T-cell (primary cell): ENCODE measurements at regions not wholly inside any gene's neighbourhood (a gene's known extent, or its start where the extent isn't known, plus 50 kb on each side); places are given as distances from the start of the nearest gene placed in this dataset.

ENCODE experiments used
- ATAC-seq, 4 experiments: fragments of 200-7000 bp in 3 of 4; fragments of 150-1000 bp in 1 of 4; cut with Tn5 transposase; replicated peaks in 1 of 4; 1 replicate in 3 of 4; 2 replicates in 1 of 4; pipeline ENCODE4 v1.10.0; 2021; ENCODE audit warnings: moderate library complexity in 3 of 4, mild to moderate bottlenecking in 2 of 4, moderate number of reproducible peaks in 1 of 4
- CTCF ChIA-PET, 2 donors: fragments of 300-600 bp; sonication (Branson Sonifier 250); formaldehyde crosslinking; loops; one replicate each; lab custom pipeline; 2022; ENCODE audit warnings: antibody characterized with exemption in 2 of 2; lab: Charles Lee
- POLR2A ChIA-PET, 2 donors: fragments of 300-600 bp; sonication (Branson Sonifier 250); formaldehyde crosslinking; loops; one replicate each; lab custom pipeline; 2022; ENCODE audit warnings: antibody characterized with exemption in 2 of 2; lab: Charles Lee
- DNase-seq, 35 experiments: peaks; one replicate each; pipeline versions ENCODE4 v3.0.0 to v3.0.0-alpha.2; 2013 to 2023
- H3K27ac ChIP-seq: one replicate; pipeline ENCODE4 v1.5.1; 2013; ENCODE audit warnings: low read length
- H3K27me3 ChIP-seq, 2 experiments: replicated peaks in 1 of 2; 1 replicate in 1 of 2; 2 replicates in 1 of 2; pipeline versions ENCODE4 v1.6.1 to v1.7.0; 2013; ENCODE audit warnings: low read length in 1 of 2, mixed read lengths in 1 of 2; ENCODE audit not compliant: control insufficient read depth in 2 of 2, insufficient read depth in 2 of 2; ENCODE audit errors: extremely low read depth in 1 of 2
- H3K36me3 ChIP-seq, 2 donors: 1 replicate in 1 of 2; 2 replicates in 1 of 2; pipeline versions ENCODE4 v1.6.1 to v1.7.0; 2013; ENCODE audit warnings: low read length in 1 of 2; ENCODE audit not compliant: control insufficient read depth in 2 of 2, insufficient read depth in 1 of 2; ENCODE audit errors: extremely low read depth in 1 of 2
- H3K4me1 ChIP-seq, 2 experiments: 1 replicate in 1 of 2; 2 replicates in 1 of 2; pipeline versions ENCODE4 v1.6.1 to v1.7.0; 2013; ENCODE audit warnings: low read length in 2 of 2, mixed read lengths in 1 of 2; ENCODE audit not compliant: insufficient read depth in 2 of 2, control insufficient read depth in 1 of 2; ENCODE audit errors: extremely low read depth in 1 of 2
- H3K4me3 ChIP-seq, 2 donors: 1 replicate in 1 of 2; 2 replicates in 1 of 2; pipeline versions ENCODE4 v1.5.1 to v1.7.0; 2013; ENCODE audit warnings: mild to moderate bottlenecking in 2 of 2, low read length in 1 of 2, moderate library complexity in 1 of 2; ENCODE audit not compliant: control insufficient read depth in 1 of 2; ENCODE audit errors: extremely low read depth in 1 of 2
- H3K9me3 ChIP-seq: 2 replicates; pipeline ENCODE4 v1.7.0; 2013
- H3K27ac Mint-ChIP-seq, 2 donors: one replicate each; pipeline ENCODE4 v1.8.0; 2020 to 2021; ENCODE audit warnings: mild to moderate bottlenecking in 2 of 2, mixed read lengths in 2 of 2
- H3K27me3 Mint-ChIP-seq, 2 donors: one replicate each; pipeline ENCODE4 v1.8.0; 2021 to 2022; ENCODE audit warnings: mixed read lengths in 2 of 2
- H3K36me3 Mint-ChIP-seq: one replicate; pipeline ENCODE4 v1.8.0; 2021; ENCODE audit warnings: mixed read lengths
- H3K4me1 Mint-ChIP-seq, 3 donors: one replicate each; pipeline ENCODE4 v1.8.0; 2020 to 2022; ENCODE audit warnings: mixed read lengths in 3 of 3, mild to moderate bottlenecking in 1 of 3
- H3K4me3 Mint-ChIP-seq, 3 donors: one replicate each; pipeline ENCODE4 v1.8.0; 2020 to 2022; ENCODE audit warnings: mild to moderate bottlenecking in 3 of 3, mixed read lengths in 3 of 3, moderate library complexity in 3 of 3
- H3K9me3 Mint-ChIP-seq, 3 donors: one replicate each; pipeline ENCODE4 v1.8.0; 2020 to 2022; ENCODE audit warnings: mixed read lengths in 3 of 3
- WGBS: methylation state at CpG from one replicate; pipeline ENCODE4 v1.1.5; 2013; ENCODE audit warnings: missing lambda C conversion rate; ENCODE audit not compliant: insufficient coverage; 5-methylcytosine and 5-hydroxymethylcytosine counted together

DNA sequence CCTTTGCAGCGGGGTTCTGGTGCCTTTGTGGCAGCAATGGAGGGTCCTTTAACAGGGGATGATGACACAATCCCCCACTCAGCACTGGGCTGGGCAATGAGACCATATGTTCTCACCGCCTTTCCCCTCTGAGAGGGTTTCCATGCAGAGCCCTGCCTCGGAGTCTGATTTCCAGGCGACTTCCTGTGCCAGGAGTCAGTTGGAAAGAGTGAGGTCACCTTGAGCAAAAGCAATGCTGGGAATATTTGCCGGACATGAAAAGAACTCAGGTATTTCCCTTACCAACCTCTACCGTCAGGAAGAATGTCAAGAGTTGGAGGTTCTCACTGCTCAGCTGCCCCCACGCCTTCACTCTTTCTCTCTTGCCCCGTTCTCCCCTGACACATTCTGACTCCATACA lies 284.2 kb upstream of the IRX1 start:
- Histone ChIP-seq H3K4me3 (no peak overlapping the region), H3K4me1 (no peaks in the 10 kb centered on the region), H3K27ac (no peak overlapping the region), H3K36me3 (no peaks in the 10 kb centered on the region), H3K9me3 (no peaks in the 10 kb centered on the region), H3K27me3 (no peaks in the 10 kb centered on the region)
- H3K27ac Mint-ChIP-seq: no peak overlapping the region
- WGBS: 80% methylated on average over 7 of the region's 8 CpGs
- ChIA-PET POLR2A (no interaction called here), CTCF (no interaction called here)
- no peak overlapping the region for H3K4me3 Mint-ChIP-seq
- ATAC-seq: no peak
- no peaks in the 10 kb centered on the region for H3K27me3 Mint-ChIP-seq
- peaks cover 2 to 6% (median 4%) of the 10 kb centered on the region in 3 donors for H3K9me3 Mint-ChIP-seq
- no peaks in the 10 kb centered on the region for H3K4me1 Mint-ChIP-seq
- no peaks in the 10 kb centered on the region for H3K36me3 Mint-ChIP-seq
- DNase-seq: no peak

GRCh38 chr5:3310541-3311261 lies 284.9 kb upstream of the IRX1 start:
- Histone ChIP-seq H3K9me3 (no peaks in the 10 kb centered on the region), H3K36me3 (no peaks in the 10 kb centered on the region), H3K4me1 (no peaks in the 10 kb centered on the region), H3K4me3 (no peak overlapping the region), H3K27me3 (no peaks in the 10 kb centered on the region), H3K27ac (no peak overlapping the region)
- Mint-ChIP-seq H3K36me3 (no peaks in the 10 kb centered on the region), H3K27ac (no peak overlapping the region), H3K4me3 (no peak overlapping the region), H3K4me1 (no peaks in the 10 kb centered on the region), H3K27me3 (no peaks in the 10 kb centered on the region), H3K9me3 (peaks cover 2 to 5% (median 4%) of the 10 kb centered on the region in 3 donors)
- ChIA-PET POLR2A (no interaction called here), CTCF (no interaction called here)
- no peak for DNase-seq
- WGBS: 93% methylated on average over 12 of the region's 26 CpGs
- no peak for ATAC-seq

- Mint-ChIP-seq H3K9me3 (peaks cover 2 to 8% (median 5%) of the 10 kb centered on the region in 3 donors), H3K27ac (no peak overlapping the region), H3K36me3 (no peaks in the 10 kb centered on the region), H3K4me3 (no peak overlapping the region), H3K27me3 (no peaks in the 10 kb centered on the region), H3K4me1 (no peaks in the 10 kb centered on the region)
- 77% methylated on average over 10 of the region's 10 CpGs for WGBS
- POLR2A ChIA-PET: no interaction called here
- ATAC-seq (no peak), DNase-seq (no peak)
- no peaks in the 10 kb centered on the region for H3K9me3 ChIP-seq
- H3K4me3 ChIP-seq: no peak overlapping the region
- CTCF ChIA-PET: no interaction called here
- H3K4me1 ChIP-seq: no peaks in the 10 kb centered on the region
- no peaks in the 10 kb centered on the region for H3K36me3 ChIP-seq
- H3K27ac ChIP-seq: no peak overlapping the region
- H3K27me3 ChIP-seq: no peaks in the 10 kb centered on the region
These were observed 286.1 kb upstream of the IRX1 start for GRCh38 chr5:3309538-3309937.

DNA sequence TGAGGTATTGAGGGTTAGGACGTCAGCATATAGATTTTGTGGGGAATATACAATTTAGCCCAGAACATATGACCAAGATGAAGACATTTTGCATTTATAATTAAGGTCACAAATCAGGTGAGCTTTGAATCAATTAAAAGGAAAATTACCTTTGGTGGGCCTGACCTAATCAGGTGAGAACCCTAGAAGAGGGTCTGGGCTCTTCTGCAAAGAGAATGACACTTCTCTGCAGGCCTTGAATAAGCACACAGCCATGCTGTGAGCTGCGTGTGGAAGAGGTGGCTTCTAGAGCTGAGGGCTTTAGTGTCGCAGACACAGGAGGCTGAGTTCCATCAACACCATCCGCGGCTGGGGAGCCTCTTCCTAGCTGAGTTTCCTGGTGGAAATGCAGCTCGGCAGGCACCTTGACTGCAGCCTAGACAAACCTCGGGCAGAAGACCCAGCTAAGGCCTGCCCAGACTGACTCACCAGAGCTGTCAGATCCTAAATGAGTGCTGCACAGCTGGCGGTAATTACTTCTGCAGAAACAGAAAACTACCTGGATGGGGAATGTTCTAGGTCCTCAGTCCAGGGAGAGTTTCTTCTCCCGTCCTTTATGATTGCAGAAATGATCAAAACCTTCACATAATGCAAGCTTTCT lies 287.5 kb upstream of the IRX1 start:
- Histone ChIP-seq H3K36me3 (no peaks in the 10 kb centered on the region), H3K9me3 (no peaks in the 10 kb centered on the region), H3K27ac (no peak overlapping the region), H3K27me3 (no peaks in the 10 kb centered on the region), H3K4me3 (no peak overlapping the region), H3K4me1 (no peaks in the 10 kb centered on the region)
- DNase-seq (no peak), ATAC-seq (no peak)
- H3K27me3 Mint-ChIP-seq: no peaks in the 10 kb centered on the region
- 72% methylated on average over 5 of the region's 9 CpGs for WGBS
- POLR2A ChIA-PET: no interaction called here
- H3K4me1 Mint-ChIP-seq: no peaks in the 10 kb centered on the region
- H3K4me3 Mint-ChIP-seq: no peak overlapping the region
- CTCF ChIA-PET: no interaction called here
- peaks cover 2 to 8% (median 5%) of the 10 kb centered on the region in 3 donors for H3K9me3 Mint-ChIP-seq
- no peak overlapping the region for H3K27ac Mint-ChIP-seq
- no peaks in the 10 kb centered on the region for H3K36me3 Mint-ChIP-seq

GRCh38 chr5:3305432-3305831 lies 290.2 kb upstream of the IRX1 start:
- H3K4me3 ChIP-seq: no peak overlapping the region
- no peak for ATAC-seq
- peaks cover 0 to 4% of the 10 kb centered on the region in 2 experiments for H3K27me3 ChIP-seq
- no peak for DNase-seq
- Mint-ChIP-seq H3K36me3 (no peaks in the 10 kb centered on the region), H3K4me1 (no peaks in the 10 kb centered on the region), H3K4me3 (no peak overlapping the region), H3K27me3 (peaks cover 0 to 9% of the 10 kb centered on the region in 2 donors), H3K9me3 (peaks cover 0 to 11% (median 5%) of the 10 kb centered on the region in 3 donors), H3K27ac (no peak overlapping the region)
- 83% methylated on average over 29 of the region's 29 CpGs for WGBS
- H3K4me1 ChIP-seq: no peaks in the 10 kb centered on the region
- H3K27ac ChIP-seq: no peak overlapping the region
- ChIA-PET CTCF (no interaction called here), POLR2A (no interaction called here)
- H3K9me3 ChIP-seq: no peaks in the 10 kb centered on the region
- no peaks in the 10 kb centered on the region for H3K36me3 ChIP-seq

GRCh38 chr5:3304346-3304745 lies 291.3 kb upstream of the IRX1 start:
- no peak for DNase-seq
- H3K4me3 Mint-ChIP-seq: no peak overlapping the region
- H3K27me3 Mint-ChIP-seq: peaks cover 0 to 9% of the 10 kb centered on the region in 2 donors
- no peak overlapping the region for H3K27ac ChIP-seq
- POLR2A ChIA-PET: no interaction called here
- no peak overlapping the region for H3K27ac Mint-ChIP-seq
- 66% methylated on average over 8 of the region's 10 CpGs for WGBS
- CTCF ChIA-PET: no interaction called here
- peaks cover 0 to 11% (median 5%) of the 10 kb centered on the region in 3 donors for H3K9me3 Mint-ChIP-seq
- no peaks in the 10 kb centered on the region for H3K4me1 ChIP-seq
- peaks cover 0 to 4% of the 10 kb centered on the region in 2 experiments for H3K27me3 ChIP-seq
- H3K36me3 Mint-ChIP-seq: no peaks in the 10 kb centered on the region
- H3K4me1 Mint-ChIP-seq: no peaks in the 10 kb centered on the region
- ATAC-seq: no peak
- H3K9me3 ChIP-seq: no peaks in the 10 kb centered on the region
- no peak overlapping the region for H3K4me3 ChIP-seq
- H3K36me3 ChIP-seq: no peaks in the 10 kb centered on the region
